ENCODE measurements at regions not wholly inside any gene's neighbourhood (a gene's known extent, or its start where the extent isn't known, plus 50 kb on each side); places are given as distances from the start of the nearest gene placed in this dataset.

DNA sequence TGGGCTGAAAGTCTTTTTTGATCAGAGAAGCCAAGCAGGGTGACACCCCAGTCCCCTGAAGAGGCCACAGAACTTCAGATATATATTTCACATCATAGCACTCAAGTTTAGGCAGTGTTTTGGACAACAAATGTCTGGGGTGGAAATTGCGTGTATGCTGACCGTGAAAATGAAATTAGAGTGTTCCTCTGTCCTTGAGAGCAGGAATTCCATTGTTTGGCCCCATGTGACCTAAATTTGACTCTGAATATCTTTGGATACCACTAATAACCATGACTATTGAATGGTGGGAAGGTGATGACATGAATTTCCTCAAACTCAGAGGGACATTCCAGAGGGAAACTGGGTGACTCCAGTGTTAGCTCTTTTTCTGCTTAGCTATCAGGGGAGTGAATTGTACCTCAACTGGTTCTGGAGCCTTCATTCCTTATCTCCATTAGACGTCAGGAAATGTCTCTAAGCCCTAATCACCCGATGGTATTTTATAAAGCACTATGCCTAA is 263.5 kb upstream of the RASGRP1 start (continued):
- TF ChIP-seq CHD7 (IDR thresholded peaks at IDR 0.05; ENCODE audit: insufficient replicate concordance, low read length): no peak
- TF ChIP-seq CEBPB (IDR thresholded peaks at IDR 0.05; ENCODE audit: low read depth, low read length): no peak
- TF ChIP-seq ATF3 (IDR thresholded peaks at IDR 0.05; ENCODE audit: insufficient read depth, low read depth, low read length): no peak
- no peak for TF ChIP-seq HDAC2 (IDR thresholded peaks at IDR 0.05; ENCODE audit: borderline replicate concordance in 1 of 2, low read depth in 2 of 2, low read length in 2 of 2)
- no peak for TF ChIP-seq GTF2F1 (IDR thresholded peaks at IDR 0.05; ENCODE audit: borderline replicate concordance, low read depth, low read length)
- TF ChIP-seq SIN3A (conservative IDR thresholded peaks at IDR 0.05 in 1 of 2, IDR thresholded peaks at IDR 0.05 in 1 of 2; ENCODE audit: low read depth in 1 of 2, low read length in 2 of 2): no peak
